ENCODE measurements at regions not wholly inside any gene's neighbourhood (a gene's known extent, or its start where the extent isn't known, plus 50 kb on each side); places are given as distances from the start of the nearest gene placed in this dataset.

- no peaks in the 10 kb centered on the region for H3K4me1 Mint-ChIP-seq
- peaks cover 52% of the 10 kb centered on the region for H3K9me3 Mint-ChIP-seq
- H3K36me3 Mint-ChIP-seq (ENCODE audit: low read depth) = no peaks in the 10 kb centered on the region
- no peak for TF ChIP-seq CTCF (IDR thresholded peaks at IDR 0.05)
- H3K4me3 Mint-ChIP-seq = no peak overlapping the region
- no peak overlapping the region for H3K27ac Mint-ChIP-seq
- peaks cover 1% of the 10 kb centered on the region for H3K27me3 Mint-ChIP-seq (ENCODE audit: low read depth, poor library complexity)
- DNase-seq = no peak
Observed at GRCh38 chrX:82813671-82814078, 694.4 kb upstream of the POU3F4 start.

- Mint-ChIP-seq H3K4me3 (no peak overlapping the region), H3K4me1 (no peaks in the 10 kb centered on the region), H3K27ac (no peak overlapping the region), H3K27me3 (ENCODE audit: low read depth, poor library complexity) (no peaks in the 10 kb centered on the region), H3K36me3 (ENCODE audit: low read depth) (no peaks in the 10 kb centered on the region), H3K9me3 (peaks cover 36% of the 10 kb centered on the region)
- DNase-seq = no peak
- TF ChIP-seq CTCF (IDR thresholded peaks at IDR 0.05) = no peak
Observed at GRCh38 chrX:82816001-82816400, 692.1 kb upstream of the POU3F4 start.

- Mint-ChIP-seq H3K27ac (no peak overlapping the region), H3K4me3 (no peak overlapping the region), H3K9me3 (peaks cover 35% of the 10 kb centered on the region), H3K4me1 (no peaks in the 10 kb centered on the region), H3K27me3 (ENCODE audit: low read depth, poor library complexity) (no peaks in the 10 kb centered on the region), H3K36me3 (ENCODE audit: low read depth) (no peaks in the 10 kb centered on the region)
- DNase-seq = no peak
- no peak for TF ChIP-seq CTCF (IDR thresholded peaks at IDR 0.05)
Observed at GRCh38 chrX:82816562-82816961, 691.5 kb upstream of the POU3F4 start.

GRCh38 chrX:82842286-82842685 is 665.8 kb upstream of the POU3F4 start:
- Mint-ChIP-seq H3K36me3 (ENCODE audit: low read depth) (no peaks in the 10 kb centered on the region), H3K27ac (no peak overlapping the region), H3K27me3 (ENCODE audit: low read depth, poor library complexity) (no peaks in the 10 kb centered on the region)

GRCh38 chrX:82848111-82848510 is 660.0 kb upstream of the POU3F4 start:
- TF ChIP-seq CTCF (IDR thresholded peaks at IDR 0.05) = no peak
- no peak for DNase-seq
- Mint-ChIP-seq H3K27ac (no peak overlapping the region), H3K9me3 (peaks cover 48% of the 10 kb centered on the region), H3K27me3 (ENCODE audit: low read depth, poor library complexity) (no peaks in the 10 kb centered on the region), H3K36me3 (ENCODE audit: low read depth) (no peaks in the 10 kb centered on the region), H3K4me3 (no peak overlapping the region), H3K4me1 (no peaks in the 10 kb centered on the region)

More at GRCh38 chrX:82842286-82842685, 665.8 kb upstream of the POU3F4 start:
- Mint-ChIP-seq H3K4me3 (no peak overlapping the region), H3K4me1 (no peaks in the 10 kb centered on the region), H3K9me3 (peaks cover 54% of the 10 kb centered on the region)
- no peak for DNase-seq
- no peak for TF ChIP-seq CTCF (IDR thresholded peaks at IDR 0.05)
